ACHN (cell line): ENCODE measurements at regions not wholly inside any gene's neighbourhood (a gene's known extent, or its start where the extent isn't known, plus 50 kb on each side); places are given as distances from the start of the nearest gene placed in this dataset.

Experiments used
- DNase-seq: peaks from one replicate; pipeline ENCODE4 v3.0.0-alpha.2; 2015
- in situ Hi-C: cut with HindIII; loops from 2 replicates; pipeline ENCODE4 v1.10.0; 2017; ENCODE audit warnings: low sequenced_read_pairs, low pct_ligation_motif_present, low pct_unique_long_range_greater_than_20kb

- DNase-seq, result no peak
- in situ Hi-C loops, result no loop called here
Measured at GRCh38 chr17:69801368-69801767, 273.7 kb upstream of the KCNJ16 start.

GRCh38 chr17:69802045-69802740 is 272.8 kb upstream of the KCNJ16 start:
- peak; percentile 16 for DNase-seq
- in situ Hi-C loops, result no loop called here

GRCh38 chr17:69809331-69809730 is 265.7 kb upstream of the KCNJ16 start:
- in situ Hi-C loops, result no loop called here
- no peak for DNase-seq

- in situ Hi-C loops, result no loop called here
- peak; percentile 61 for DNase-seq
Measured at GRCh38 chr17:69810326-69810965, 264.6 kb upstream of the KCNJ16 start.

GRCh38 chr17:69812240-69812837 is 262.7 kb upstream of the KCNJ16 start:
- in situ Hi-C loops, result no loop called here
- DNase-seq, result no peak

GRCh38 chr17:69814031-69814430 is 261.0 kb upstream of the KCNJ16 start:
- DNase-seq, result no peak
- in situ Hi-C loops, result no loop called here

GRCh38 chr17:69815406-69815805 is 259.6 kb upstream of the KCNJ16 start:
- no peak for DNase-seq
- in situ Hi-C loops, result no loop called here

GRCh38 chr17:69818467-69818866 is 256.6 kb upstream of the KCNJ16 start:
- in situ Hi-C loops, result no loop called here
- no peak for DNase-seq

- in situ Hi-C loops, result no loop called here
Measured at GRCh38 chr17:69819316-69820087, 255.5 kb upstream of the KCNJ16 start.

GRCh38 chr17:69820876-69821473 is 254.1 kb upstream of the KCNJ16 start:
- DNase-seq, result no peak
- in situ Hi-C loops, result no loop called here

More at GRCh38 chr17:69819316-69820087, 255.5 kb upstream of the KCNJ16 start:
- no peak for DNase-seq

GRCh38 chr17:69822314-69822875 is 252.6 kb upstream of the KCNJ16 start:
- DNase-seq, result no peak
- in situ Hi-C loops, result no loop called here

- in situ Hi-C loops, result no loop called here
- DNase-seq, result no peak
Measured at GRCh38 chr17:69828087-69828486, 246.9 kb upstream of the KCNJ16 start.

GRCh38 chr17:69834494-69834893 is 240.5 kb upstream of the KCNJ16 start:
- DNase-seq, result no peak
- in situ Hi-C loops, result no loop called here

GRCh38 chr17:69851736-69852135 is 223.3 kb upstream of the KCNJ16 start:
- in situ Hi-C loops, result no loop called here
- no peak for DNase-seq

- DNase-seq, result no peak
- in situ Hi-C loops, result no loop called here
Measured at GRCh38 chr17:69853541-69854224, 221.3 kb upstream of the KCNJ16 start.

GRCh38 chr17:69854225-69854780 is 220.7 kb upstream of the KCNJ16 start:
- DNase-seq, result no peak
- in situ Hi-C loops, result no loop called here

- in situ Hi-C loops, result no loop called here
- no peak for DNase-seq
Measured at GRCh38 chr17:69856946-69857345, 218.1 kb upstream of the KCNJ16 start.

- in situ Hi-C loops, result no loop called here
Measured at GRCh38 chr17:69857412-69857835, 217.6 kb upstream of the KCNJ16 start.

More at GRCh38 chr17:69857412-69857835, 217.6 kb upstream of the KCNJ16 start:
- no peak for DNase-seq
